Neural crest cell (in vitro differentiated cells): ENCODE measurements at regions not wholly inside any gene's neighbourhood (a gene's known extent, or its start where the extent isn't known, plus 50 kb on each side); places are given as distances from the start of the nearest gene placed in this dataset.
"Not testable (repeated sequence)": the region's sequence is repeated elsewhere in the genome, so short reads cannot be mapped to it uniquely, and the experiment has no call there.

Experiments used
- DNase-seq: peaks from one replicate; pipeline ENCODE4 v3.0.0; 2021; ENCODE audit warnings: low read depth, mixed read lengths, low spot score
- H3K27ac Mint-ChIP-seq: one replicate; pipeline ENCODE4 v1.8.0; 2021; ENCODE audit warnings: mild to moderate bottlenecking, mixed read lengths; ENCODE audit not compliant: unreplicated experiment
- H3K27me3 Mint-ChIP-seq: 2 replicates; pipeline ENCODE4 v1.8.0; 2021; ENCODE audit warnings: low read depth, mild to moderate bottlenecking, mixed read lengths
- H3K36me3 Mint-ChIP-seq: 2 replicates; pipeline ENCODE4 v1.8.0; 2021; ENCODE audit warnings: low read depth, mild to moderate bottlenecking, mixed read lengths
- H3K4me1 Mint-ChIP-seq: 2 replicates; pipeline ENCODE4 v1.8.0; 2021; ENCODE audit warnings: mixed read lengths
- H3K4me3 Mint-ChIP-seq: one replicate; pipeline ENCODE4 v1.8.0; 2021; ENCODE audit warnings: mild to moderate bottlenecking, mixed read lengths
- H3K9me3 Mint-ChIP-seq: 2 replicates; pipeline ENCODE4 v1.8.0; 2021; ENCODE audit warnings: mixed read lengths
- TF ChIP-seq, protein P1 (sequence below): fragments of 200-600 bp; sonication (generic); conservative IDR thresholded peaks from 2 replicates; pipeline ENCODE4 v1.5.0; 2021; ENCODE audit warnings: antibody characterized with exemption, mild to moderate bottlenecking

DNA sequence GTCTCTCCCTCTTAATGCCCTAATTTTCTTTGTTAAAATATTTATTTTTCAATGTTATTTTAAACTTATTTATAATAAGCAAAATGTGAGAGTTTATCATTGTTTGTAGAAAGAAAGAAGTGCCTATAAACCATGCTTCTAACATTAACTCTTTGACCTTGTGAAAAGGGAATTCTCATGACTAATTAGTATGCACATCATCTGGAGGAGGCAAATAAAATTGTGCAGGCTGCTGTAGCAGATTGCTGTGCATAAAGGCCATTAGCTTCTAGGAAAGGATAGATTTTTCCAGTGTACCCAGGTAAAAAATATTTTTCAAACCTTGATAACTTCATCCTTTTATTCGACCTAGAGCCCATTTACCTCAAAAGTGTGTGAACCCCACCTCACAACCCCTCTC lies 84.6 kb upstream of the GUCY1A1 start:
- DNase-seq: no peak
- no peak overlapping the region for H3K27ac Mint-ChIP-seq
- H3K4me3 Mint-ChIP-seq: no peak overlapping the region
- H3K4me1 Mint-ChIP-seq: peaks cover 10% of the 10 kb centered on the region
- TF ChIP-seq, protein P1, sequence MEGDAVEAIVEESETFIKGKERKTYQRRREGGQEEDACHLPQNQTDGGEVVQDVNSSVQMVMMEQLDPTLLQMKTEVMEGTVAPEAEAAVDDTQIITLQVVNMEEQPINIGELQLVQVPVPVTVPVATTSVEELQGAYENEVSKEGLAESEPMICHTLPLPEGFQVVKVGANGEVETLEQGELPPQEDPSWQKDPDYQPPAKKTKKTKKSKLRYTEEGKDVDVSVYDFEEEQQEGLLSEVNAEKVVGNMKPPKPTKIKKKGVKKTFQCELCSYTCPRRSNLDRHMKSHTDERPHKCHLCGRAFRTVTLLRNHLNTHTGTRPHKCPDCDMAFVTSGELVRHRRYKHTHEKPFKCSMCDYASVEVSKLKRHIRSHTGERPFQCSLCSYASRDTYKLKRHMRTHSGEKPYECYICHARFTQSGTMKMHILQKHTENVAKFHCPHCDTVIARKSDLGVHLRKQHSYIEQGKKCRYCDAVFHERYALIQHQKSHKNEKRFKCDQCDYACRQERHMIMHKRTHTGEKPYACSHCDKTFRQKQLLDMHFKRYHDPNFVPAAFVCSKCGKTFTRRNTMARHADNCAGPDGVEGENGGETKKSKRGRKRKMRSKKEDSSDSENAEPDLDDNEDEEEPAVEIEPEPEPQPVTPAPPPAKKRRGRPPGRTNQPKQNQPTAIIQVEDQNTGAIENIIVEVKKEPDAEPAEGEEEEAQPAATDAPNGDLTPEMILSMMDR: no peak
- no peaks in the 10 kb centered on the region for H3K9me3 Mint-ChIP-seq
- H3K36me3 Mint-ChIP-seq: no peaks in the 10 kb centered on the region
- H3K27me3 Mint-ChIP-seq: no peaks in the 10 kb centered on the region

DNA sequence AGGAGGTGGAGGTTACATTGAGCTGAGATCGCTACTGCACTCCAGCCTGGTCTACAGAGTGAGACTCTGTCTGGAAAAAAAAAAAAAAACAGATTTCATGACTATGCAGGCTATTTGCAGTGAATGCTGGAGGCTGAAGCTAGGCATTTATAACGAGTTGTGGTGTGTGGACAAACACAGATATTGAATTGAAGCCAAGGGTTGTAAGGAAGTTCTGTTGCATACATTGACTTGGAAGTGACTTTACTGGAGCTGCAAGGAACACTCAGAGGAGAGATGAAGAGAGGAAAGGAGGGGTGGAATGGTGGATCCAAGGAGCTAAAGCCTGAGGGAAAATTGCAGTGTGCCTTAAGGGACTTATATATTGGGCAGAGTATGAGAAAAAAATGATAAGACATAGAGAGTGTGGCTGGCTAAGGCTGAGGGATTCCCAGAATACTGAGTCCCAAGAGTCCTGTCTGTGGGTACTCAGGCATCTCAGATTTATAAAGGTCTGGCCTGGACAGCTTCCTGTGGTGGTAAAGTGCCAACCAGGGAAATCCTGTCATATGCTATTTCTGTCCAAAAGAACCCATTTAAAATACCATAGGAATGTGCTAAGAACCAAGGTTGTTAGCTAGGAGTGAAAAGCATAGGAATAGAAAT lies 87.8 kb upstream of the GUCY1A1 start:
- TF ChIP-seq, protein P1: no peak
- Mint-ChIP-seq H3K36me3 (no peaks in the 10 kb centered on the region), H3K4me1 (peaks cover 10% of the 10 kb centered on the region), H3K27me3 (no peaks in the 10 kb centered on the region), H3K4me3 (no peak overlapping the region), H3K27ac (no peak overlapping the region), H3K9me3 (no peaks in the 10 kb centered on the region)
- no peak for DNase-seq

DNA sequence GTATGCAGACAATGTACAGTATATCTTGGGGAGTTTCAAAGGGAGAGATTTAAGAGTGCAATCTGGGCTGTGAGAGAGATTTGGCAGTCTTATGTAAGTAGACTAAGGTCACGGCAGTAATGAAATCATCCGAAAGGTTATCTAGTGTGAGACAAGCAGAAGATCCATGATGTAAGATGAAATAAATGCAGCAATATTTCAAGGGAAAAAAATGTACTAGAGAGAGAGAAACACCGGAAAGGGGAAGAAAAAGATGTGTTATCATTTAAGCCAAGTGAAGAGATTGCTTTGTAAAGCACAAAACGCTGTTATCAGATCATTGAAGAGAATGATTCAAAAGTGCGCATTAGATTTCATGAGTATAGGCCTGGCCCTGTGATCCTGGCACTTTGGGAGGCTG lies 88.4 kb upstream of the GUCY1A1 start:
- no peak for DNase-seq
- no peaks in the 10 kb centered on the region for H3K9me3 Mint-ChIP-seq
- H3K27me3 Mint-ChIP-seq: no peaks in the 10 kb centered on the region
- H3K27ac Mint-ChIP-seq: no peak overlapping the region
- H3K4me1 Mint-ChIP-seq: peaks cover 5% of the 10 kb centered on the region
- no peaks in the 10 kb centered on the region for H3K36me3 Mint-ChIP-seq
- TF ChIP-seq, protein P1: no peak
- no peak overlapping the region for H3K4me3 Mint-ChIP-seq

DNA sequence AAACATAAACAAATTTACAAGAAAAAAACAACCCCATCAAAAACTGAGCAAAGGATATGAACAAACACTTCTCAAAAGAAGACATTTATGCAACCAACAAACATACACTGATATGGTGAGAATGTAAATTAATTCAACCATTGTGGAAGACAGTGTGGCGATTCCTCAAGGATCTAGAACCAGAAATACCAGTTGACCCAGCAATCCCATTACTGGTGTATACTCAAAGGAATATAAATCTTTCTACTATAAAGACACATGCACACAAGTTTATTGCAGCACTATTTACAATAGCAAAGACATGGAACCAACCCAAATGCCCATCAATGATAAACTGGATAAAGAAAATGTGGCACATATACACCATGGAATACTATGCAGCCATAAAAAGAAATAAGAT lies 92.3 kb upstream of the GUCY1A1 start:
- not testable (repeated sequence) for H3K27ac Mint-ChIP-seq, H3K36me3 Mint-ChIP-seq, H3K4me3 Mint-ChIP-seq, H3K4me1 Mint-ChIP-seq, DNase-seq, H3K27me3 Mint-ChIP-seq, H3K9me3 Mint-ChIP-seq

DNA sequence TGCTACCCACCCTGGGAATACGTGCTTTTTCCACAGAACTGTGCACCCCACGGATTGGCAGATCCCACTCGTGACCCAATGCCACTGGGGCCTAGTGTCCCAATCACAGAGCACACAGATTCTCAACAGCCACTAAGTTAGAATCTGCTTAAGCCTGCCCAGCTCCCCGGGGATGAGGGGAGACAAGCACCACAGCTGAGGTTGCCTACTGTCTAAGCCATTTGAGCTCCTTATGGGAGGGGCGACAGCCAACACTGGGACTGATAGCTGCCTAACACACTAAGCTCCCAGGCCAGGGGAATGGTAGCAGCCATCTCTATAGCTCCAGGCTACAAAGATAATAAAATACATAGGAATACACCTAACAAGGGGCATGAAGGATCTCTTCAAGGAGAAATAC lies 93.5 kb upstream of the GUCY1A1 start:
- DNase-seq: no peak
- Mint-ChIP-seq H3K27me3 (no peaks in the 10 kb centered on the region), H3K9me3 (no peaks in the 10 kb centered on the region), H3K4me1 (no peaks in the 10 kb centered on the region), H3K4me3 (no peak overlapping the region), H3K36me3 (no peaks in the 10 kb centered on the region), H3K27ac (no peak overlapping the region)
- TF ChIP-seq, protein P1: no peak

DNA sequence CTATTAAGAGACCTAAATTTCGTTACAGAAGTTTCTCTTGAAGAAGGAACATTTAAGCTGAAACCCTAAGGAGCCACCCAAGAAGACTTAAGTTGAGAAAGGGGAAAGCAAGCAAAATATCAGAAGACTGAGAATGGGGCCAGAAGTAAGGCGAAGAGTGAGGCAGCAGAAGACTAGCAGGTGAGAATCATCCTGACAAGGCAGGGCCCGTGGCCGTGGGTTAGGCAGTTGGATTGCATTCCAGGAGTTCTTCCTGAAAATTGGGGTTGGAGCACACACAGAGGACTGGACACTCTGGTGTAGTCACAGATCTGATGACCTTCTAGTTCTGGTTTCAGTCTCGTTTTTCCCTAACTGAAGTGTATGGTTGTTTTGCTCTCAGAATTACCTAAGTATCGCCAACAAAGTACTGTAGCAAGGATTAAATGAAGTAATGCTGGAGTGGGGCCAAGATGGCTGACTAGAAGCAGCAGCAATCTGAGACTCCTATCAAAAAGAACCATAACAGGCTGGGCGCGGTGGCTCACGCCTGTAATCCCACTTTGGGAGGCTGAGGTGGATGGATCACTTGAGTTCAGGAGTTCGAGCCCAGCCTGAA lies 94.4 kb upstream of the GUCY1A1 start:
- Mint-ChIP-seq H3K27me3 (no peaks in the 10 kb centered on the region), H3K27ac (no peak overlapping the region), H3K9me3 (no peaks in the 10 kb centered on the region), H3K4me3 (no peak overlapping the region), H3K4me1 (no peaks in the 10 kb centered on the region), H3K36me3 (no peaks in the 10 kb centered on the region)
- TF ChIP-seq, protein P1: no peak
- DNase-seq: no peak
